CD4-positive, alpha-beta T cell treated with Interleukin-6 for 4 hours (primary cell): ENCODE measurements at regions not wholly inside any gene's neighbourhood (a gene's known extent, or its start where the extent isn't known, plus 50 kb on each side); places are given as distances from the start of the nearest gene placed in this dataset.

Experiments
- DNase-seq: peaks from one replicate; pipeline ENCODE4 v3.0.0-alpha.2; 2020; ENCODE audit warnings: mixed read lengths

- no peak for DNase-seq
These were observed 253.0 kb upstream of the IRX2 start for GRCh38 chr5:3004361-3005080.

- DNase-seq, result no peak
These were observed 250.8 kb upstream of the IRX2 start for GRCh38 chr5:3002230-3002629.

GRCh38 chr5:3000631-3001030 lies 249.2 kb upstream of the IRX2 start:
- no peak for DNase-seq

- no peak for DNase-seq
These were observed 248.4 kb upstream of the IRX2 start for GRCh38 chr5:2999926-3000325.

GRCh38 chr5:2998106-2998505 lies 246.6 kb upstream of the IRX2 start:
- DNase-seq, result no peak

- DNase-seq, result no peak
These were observed 245.7 kb upstream of the IRX2 start for GRCh38 chr5:2997179-2997578.

GRCh38 chr5:2996687-2997086 lies 245.2 kb upstream of the IRX2 start:
- no peak for DNase-seq

GRCh38 chr5:2996248-2996647 lies 244.8 kb upstream of the IRX2 start:
- DNase-seq, result no peak

GRCh38 chr5:2995667-2996066 lies 244.2 kb upstream of the IRX2 start:
- no peak for DNase-seq

GRCh38 chr5:2995035-2995434 lies 243.6 kb upstream of the IRX2 start:
- DNase-seq, result no peak

GRCh38 chr5:2993771-2994170 lies 242.3 kb upstream of the IRX2 start:
- no peak for DNase-seq

- DNase-seq, result no peak
These were observed 241.8 kb upstream of the IRX2 start for GRCh38 chr5:2993301-2993700.

GRCh38 chr5:2992806-2993205 lies 241.3 kb upstream of the IRX2 start:
- DNase-seq, result no peak

GRCh38 chr5:2991884-2992283 lies 240.4 kb upstream of the IRX2 start:
- DNase-seq, result no peak

- no peak for DNase-seq
These were observed 238.0 kb upstream of the IRX2 start for GRCh38 chr5:2989517-2989916.

GRCh38 chr5:2986301-2986700 lies 234.8 kb upstream of the IRX2 start:
- DNase-seq, result no peak

- DNase-seq, result no peak
These were observed 234.2 kb upstream of the IRX2 start for GRCh38 chr5:2985718-2986117.

- no peak for DNase-seq
These were observed 232.3 kb upstream of the IRX2 start for GRCh38 chr5:2983583-2984300.

GRCh38 chr5:2981652-2982051 lies 230.2 kb upstream of the IRX2 start:
- DNase-seq, result no peak

GRCh38 chr5:2981035-2981434 lies 229.6 kb upstream of the IRX2 start:
- no peak for DNase-seq

GRCh38 chr5:2960294-2960693 lies 208.8 kb upstream of the IRX2 start:
- no peak for DNase-seq

GRCh38 chr5:2958976-2959375 lies 207.5 kb upstream of the IRX2 start:
- DNase-seq, result no peak

GRCh38 chr5:2948875-2949274 lies 197.4 kb upstream of the IRX2 start:
- DNase-seq, result no peak

- no peak for DNase-seq
These were observed 194.8 kb upstream of the IRX2 start for GRCh38 chr5:2946315-2946714.

- no peak for DNase-seq
These were observed 184.9 kb upstream of the IRX2 start for GRCh38 chr5:2936413-2936812.
